GM12878 (cell line): ENCODE measurements at regions not wholly inside any gene's neighbourhood (a gene's known extent, or its start where the extent isn't known, plus 50 kb on each side); places are given as distances from the start of the nearest gene placed in this dataset.

Source experiments
- ATAC-seq: fragments of 200-7000 bp; cut with Tn5 transposase; 3 replicates; pipeline ENCODE4 v1.9.1; 2020; ENCODE audit warnings: mild to moderate bottlenecking, moderate library complexity
- BruUV-seq: library from RNA; stranded (reverse); fragments of 400-500 nt; replicated peaks from 2 replicates; lab custom pipeline; 2021; lab: Mats Ljungman, UMichigan
- CTCF ChIA-PET: fragments of 300-600 bp; sonication (Branson Sonifier 250); formaldehyde crosslinking; extraction: SDS; loops from one replicate; lab custom pipeline; 2021; ENCODE audit warnings: inconsistent platforms; lab: Yijun Ruan, JAX
- POLR2A ChIA-PET: fragments of 350-600 bp; formaldehyde crosslinking; extraction: SDS; loops from one replicate; lab custom pipeline; 2021; ENCODE audit warnings: inconsistent platforms; lab: Charles Lee
- RAD21 ChIA-PET: fragments of 300-600 bp; sonication (Branson Sonifier 250); formaldehyde crosslinking; loops from one replicate; lab custom pipeline; 2023; ENCODE audit warnings: antibody characterized with exemption; ENCODE audit not compliant: unreplicated experiment; lab: Charles Lee
- SMC1A ChIA-PET: fragments of 300-600 bp; sonication (Branson Sonifier 250); formaldehyde crosslinking; loops from one replicate; lab custom pipeline; 2023; ENCODE audit not compliant: unreplicated experiment, uncharacterized antibody; lab: Charles Lee
- DNase-seq: peaks from one replicate; pipeline ENCODE4 v3.0.0-alpha.2; 2011; ENCODE audit warnings: low read depth, low spot score
- FAIRE-seq: peaks from 3 replicates; lab custom pipeline; 2011; peaks lifted over from hg19 to GRCh38; lab: Jason Lieb, UNC
- H2AFZ ChIP-seq: 2 replicates; pipeline ENCODE4 v1.6.0; 2011; ENCODE audit warnings: low read depth, low read length, control low read depth; ENCODE audit not compliant: control insufficient read depth
- H3K27ac ChIP-seq: 2 replicates; pipeline ENCODE4 v1.5.1; 2011; ENCODE audit warnings: control low read depth; ENCODE audit not compliant: control insufficient read depth, insufficient read depth
- H3K27me3 ChIP-seq, 2 experiments: replicated peaks in 1 of 2; 2 replicates each; pipeline versions ENCODE4 v1.6.0 to v1.6.1; 2011; ENCODE audit warnings: low read length in 1 of 2; ENCODE audit not compliant: control insufficient read depth in 2 of 2, insufficient read depth in 2 of 2
- H3K36me3 ChIP-seq, 2 experiments: 2 replicates each; pipeline ENCODE4 v1.5.1; 2011; ENCODE audit warnings: low read length in 1 of 2; ENCODE audit not compliant: control insufficient read depth in 2 of 2, insufficient read depth in 2 of 2
- H3K4me1 ChIP-seq: 2 replicates; pipeline ENCODE4 v1.6.1; 2011; ENCODE audit warnings: mild to moderate bottlenecking, low read length, moderate library complexity, mixed read lengths; ENCODE audit not compliant: control insufficient read depth, insufficient read depth
- H3K4me2 ChIP-seq: 2 replicates; pipeline ENCODE4 v1.6.0; 2011; ENCODE audit warnings: control low read depth; ENCODE audit not compliant: control insufficient read depth, insufficient read depth
- H3K4me3 ChIP-seq: fragments of 200-600 bp; sonication (generic); 2 replicates; pipeline ENCODE4 v1.5.1; 2016
- H3K79me2 ChIP-seq: 2 replicates; pipeline ENCODE4 v1.6.0; 2011; ENCODE audit warnings: low read length; ENCODE audit not compliant: control insufficient read depth, insufficient read depth
- H3K9ac ChIP-seq: 2 replicates; pipeline ENCODE4 v1.8.0; 2011; ENCODE audit warnings: low read length, control low read depth, mixed read lengths; ENCODE audit not compliant: control insufficient read depth, insufficient read depth
- H3K9me3 ChIP-seq: replicated peaks from 3 replicates; pipeline ENCODE4 v1.5.1; 2011; ENCODE audit warnings: mild to moderate bottlenecking, low read length; ENCODE audit not compliant: control insufficient read depth, insufficient read depth
- H4K20me1 ChIP-seq: 2 replicates; pipeline ENCODE4 v1.6.0; 2011; ENCODE audit not compliant: control insufficient read depth, insufficient read depth
- CEBPB ChIP-seq, 2 experiments: fragments of 150-350 bp in 1 of 2; IDR thresholded peaks; 2 replicates each; pipeline ENCODE4 v1.6.1; 2012 to 2014; ENCODE audit warnings: low read depth in 2 of 2, low read length in 2 of 2, borderline replicate concordance in 1 of 2, inconsistent platforms in 1 of 2
- CHD4 ChIP-seq: fragments of 200-600 bp; sonication (generic); IDR thresholded peaks from 2 replicates; pipeline ENCODE4 v1.6.1; 2016; ENCODE audit warnings: mild to moderate bottlenecking
- EED ChIP-seq: sonication (generic); IDR thresholded peaks from 2 replicates; pipeline ENCODE4 v1.6.1; 2016; ENCODE audit warnings: antibody characterized with exemption, low read depth
- ESRRA ChIP-seq: IDR thresholded peaks from 2 replicates; pipeline ENCODE4 v1.6.1; 2012; ENCODE audit warnings: mild to moderate bottlenecking, low read length, improper control_type of control experiment
- EZH2 ChIP-seq: IDR thresholded peaks from 2 replicates; pipeline ENCODE4 v1.6.1; 2012; ENCODE audit warnings: low read depth, mild to moderate bottlenecking, control low read depth, inconsistent platforms, low read length, borderline replicate concordance; ENCODE audit not compliant: control insufficient read depth
- FOXM1 ChIP-seq: IDR thresholded peaks from 2 replicates; pipeline ENCODE4 v1.6.1; 2012; ENCODE audit warnings: low read depth, mild to moderate bottlenecking, inconsistent platforms, low read length, moderate library complexity
- GATAD2B ChIP-seq: fragments of 450-650 bp; conservative IDR thresholded peaks from 2 replicates; pipeline ENCODE4 v1.6.1; 2017; ENCODE audit warnings: low read depth, mild to moderate bottlenecking, moderate library complexity
- HCFC1 ChIP-seq: fragments of 150-350 bp; IDR thresholded peaks from 2 replicates; pipeline ENCODE4 v1.6.1; 2014; ENCODE audit warnings: low read length
- MEF2A ChIP-seq: IDR thresholded peaks from 2 replicates; pipeline ENCODE4 v1.6.1; 2011; ENCODE audit warnings: low read depth, mild to moderate bottlenecking, low read length, moderate library complexity; ENCODE audit not compliant: insufficient read depth
- MEF2B ChIP-seq: fragments of 450-650 bp; IDR thresholded peaks from 2 replicates; pipeline ENCODE4 v1.6.1; 2018; ENCODE audit warnings: mild to moderate bottlenecking, moderate library complexity; ENCODE audit not compliant: partially characterized antibody, poor library complexity, severe bottlenecking
- MXI1 ChIP-seq: fragments of 150-350 bp; IDR thresholded peaks from 2 replicates; pipeline ENCODE4 v1.6.1; 2011; ENCODE audit warnings: low read depth, mild to moderate bottlenecking, inconsistent platforms, low read length, improper control_type of control experiment
- NFYB ChIP-seq: IDR thresholded peaks from 2 replicates; pipeline ENCODE4 v1.6.1; 2011; ENCODE audit warnings: low read depth, mild to moderate bottlenecking, low read length, improper control_type of control experiment, moderate library complexity; ENCODE audit not compliant: insufficient read depth
- NR2C1 ChIP-seq: fragments of 450-650 bp; IDR thresholded peaks from 2 replicates; pipeline ENCODE4 v1.6.1; 2017; ENCODE audit warnings: antibody characterized with exemption, mild to moderate bottlenecking, moderate library complexity
- NR2C2 ChIP-seq: IDR thresholded peaks from 2 replicates; pipeline ENCODE4 v1.6.1; 2011; ENCODE audit warnings: borderline replicate concordance, low read depth; ENCODE audit not compliant: control insufficient read depth, insufficient read length
- STAT1 ChIP-seq: fragments of 450-650 bp; conservative IDR thresholded peaks from 2 replicates; pipeline ENCODE4 v1.6.1; 2014; ENCODE audit warnings: antibody characterized with exemption, mild to moderate bottlenecking
- ZBED1 ChIP-seq: IDR thresholded peaks from 2 replicates; pipeline ENCODE4 v1.6.1; 2016; ENCODE audit warnings: borderline replicate concordance
- ZBTB11 ChIP-seq: fragments of 450-650 bp; formaldehyde crosslinking; IDR thresholded peaks from 2 replicates; pipeline ENCODE4 v1.5.0; 2022; ENCODE audit warnings: mild to moderate bottlenecking, missing genetic modification characterization
- ZNF384 ChIP-seq: IDR thresholded peaks from 2 replicates; pipeline ENCODE4 v1.6.1; 2012; ENCODE audit warnings: low read depth, mild to moderate bottlenecking, low read length, improper control_type of control experiment, borderline replicate concordance
- WGBS: methylation state at CpG from one replicate; pipeline ENCODE4 v1.1.6; 2016; ENCODE audit warnings: low lambda C conversion rate; ENCODE audit not compliant: insufficient replicate concordance, insufficient coverage; ENCODE audit errors: missing lambda C conversion rate; 5-methylcytosine and 5-hydroxymethylcytosine counted together
- in situ Hi-C: fragments of 300-500 bp; cut with MboI; formaldehyde crosslinking; loops from 9 replicates; pipeline ENCODE4 v1.14.3; 2018; ENCODE audit warnings: mixed read lengths
- intact Hi-C: fragments of 100-400 bp; cut with micrococcal nuclease; formaldehyde crosslinking; loops from one replicate; pipeline ENCODE4 v1.14.2; 2022; ENCODE audit not compliant: unreplicated experiment
- TF ChIP-seq, protein P1 (sequence below): fragments of 450-650 bp; IDR thresholded peaks from 2 replicates; pipeline ENCODE4 v1.6.1; 2018; ENCODE audit warnings: borderline replicate concordance, mild to moderate bottlenecking; ENCODE audit not compliant: partially characterized antibody

GRCh38 chr15:98420837-98421236 lies 227.5 kb upstream of the IGF1R start:
- DNase-seq (no peak), ATAC-seq (no peak), FAIRE-seq (no peak)
- H3K79me2 ChIP-seq: no peaks in the 10 kb centered on the region
- WGBS: 15% methylated on average over 8 of the region's 8 CpGs
- in situ Hi-C loops: loop anchor here (5.0 to 10.0 kb wide), 2 partner anchors 104 to 516 kb away; no protein-coding TSS in a partner anchor
- CTCF ChIA-PET: interaction anchor here (0.9 to 3.5 kb wide), 4 partner anchors 85 to 113 kb away, joined by 3 to 30 read pairs (median 7); no protein-coding TSS in a partner anchor
- H2AFZ ChIP-seq: no peak overlapping the region
- SMC1A ChIA-PET: interaction anchor here (1.2 kb wide), 1 partner anchor 109 kb away, joined by 8 read pairs; no protein-coding TSS in a partner anchor
- peaks cover 0 to 6% of the 10 kb centered on the region in 2 experiments; a peak in 3 of 4 replicates for H3K27me3 ChIP-seq
- RAD21 ChIA-PET: interaction anchor here (2.8 kb wide), 1 partner anchor 109 kb away, joined by 15 read pairs; no protein-coding TSS in a partner anchor
- intact Hi-C loops: loop anchor here (1.0 to 5.0 kb wide), 3 partner anchors 110 to 514 kb away; no protein-coding TSS in a partner anchor
- H3K4me2 ChIP-seq: no peak overlapping the region
- H3K4me1 ChIP-seq: no peaks in the 10 kb centered on the region
- H3K4me3 ChIP-seq: no peak overlapping the region
- no peak overlapping the region for H3K27ac ChIP-seq
- H3K9me3 ChIP-seq: no peaks in the 10 kb centered on the region
- no peaks in the 10 kb centered on the region for H4K20me1 ChIP-seq
- POLR2A ChIA-PET: no interaction called here
- no peak overlapping the region for H3K9ac ChIP-seq
- BruUV-seq: no TSS peak
- H3K36me3 ChIP-seq: no peaks in the 10 kb centered on the region
- no peak for TF ChIP-seq ZNF384
- TF ChIP-seq CEBPB (IDR thresholded peaks at IDR 0.05; ENCODE audit: borderline replicate concordance in 1 of 2, low read depth in 2 of 2, low read length in 2 of 2): no peak
- TF ChIP-seq CHD4: no peak
- TF ChIP-seq, protein P1, sequence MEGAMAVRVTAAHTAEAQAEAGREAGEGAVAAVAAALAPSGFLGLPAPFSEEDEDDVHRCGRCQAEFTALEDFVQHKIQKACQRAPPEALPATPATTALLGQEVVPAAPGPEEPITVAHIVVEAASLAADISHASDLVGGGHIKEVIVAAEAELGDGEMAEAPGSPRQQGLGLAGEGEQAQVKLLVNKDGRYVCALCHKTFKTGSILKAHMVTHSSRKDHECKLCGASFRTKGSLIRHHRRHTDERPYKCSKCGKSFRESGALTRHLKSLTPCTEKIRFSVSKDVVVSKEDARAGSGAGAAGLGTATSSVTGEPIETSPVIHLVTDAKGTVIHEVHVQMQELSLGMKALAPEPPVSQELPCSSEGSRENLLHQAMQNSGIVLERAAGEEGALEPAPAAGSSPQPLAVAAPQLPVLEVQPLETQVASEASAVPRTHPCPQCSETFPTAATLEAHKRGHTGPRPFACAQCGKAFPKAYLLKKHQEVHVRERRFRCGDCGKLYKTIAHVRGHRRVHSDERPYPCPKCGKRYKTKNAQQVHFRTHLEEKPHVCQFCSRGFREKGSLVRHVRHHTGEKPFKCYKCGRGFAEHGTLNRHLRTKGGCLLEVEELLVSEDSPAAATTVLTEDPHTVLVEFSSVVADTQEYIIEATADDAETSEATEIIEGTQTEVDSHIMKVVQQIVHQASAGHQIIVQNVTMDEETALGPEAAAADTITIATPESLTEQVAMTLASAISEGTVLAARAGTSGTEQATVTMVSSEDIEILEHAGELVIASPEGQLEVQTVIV: no peak
- TF ChIP-seq FOXM1: no peak
- no peak for TF ChIP-seq ESRRA
- TF ChIP-seq GATAD2B: no peak
- TF ChIP-seq NR2C1: no peak
- no peak for TF ChIP-seq NR2C2
- no peak for TF ChIP-seq STAT1
- no peak for TF ChIP-seq EED
- TF ChIP-seq MEF2A: no peak
- TF ChIP-seq HCFC1: no peak
- no peak for TF ChIP-seq EZH2
- TF ChIP-seq ZBTB11 (CRISPR knock-in tag): no peak
- TF ChIP-seq ZBED1: no peak
- TF ChIP-seq MXI1: no peak
- TF ChIP-seq MEF2B: no peak
- TF ChIP-seq NFYB: no peak
